ENCODE measurements at regions not wholly inside any gene's neighbourhood (a gene's known extent, or its start where the extent isn't known, plus 50 kb on each side); places are given as distances from the start of the nearest gene placed in this dataset.
"Not testable (repeated sequence)": the region's sequence is repeated elsewhere in the genome, so short reads cannot be mapped to it uniquely, and the experiment has no call there.

DNA sequence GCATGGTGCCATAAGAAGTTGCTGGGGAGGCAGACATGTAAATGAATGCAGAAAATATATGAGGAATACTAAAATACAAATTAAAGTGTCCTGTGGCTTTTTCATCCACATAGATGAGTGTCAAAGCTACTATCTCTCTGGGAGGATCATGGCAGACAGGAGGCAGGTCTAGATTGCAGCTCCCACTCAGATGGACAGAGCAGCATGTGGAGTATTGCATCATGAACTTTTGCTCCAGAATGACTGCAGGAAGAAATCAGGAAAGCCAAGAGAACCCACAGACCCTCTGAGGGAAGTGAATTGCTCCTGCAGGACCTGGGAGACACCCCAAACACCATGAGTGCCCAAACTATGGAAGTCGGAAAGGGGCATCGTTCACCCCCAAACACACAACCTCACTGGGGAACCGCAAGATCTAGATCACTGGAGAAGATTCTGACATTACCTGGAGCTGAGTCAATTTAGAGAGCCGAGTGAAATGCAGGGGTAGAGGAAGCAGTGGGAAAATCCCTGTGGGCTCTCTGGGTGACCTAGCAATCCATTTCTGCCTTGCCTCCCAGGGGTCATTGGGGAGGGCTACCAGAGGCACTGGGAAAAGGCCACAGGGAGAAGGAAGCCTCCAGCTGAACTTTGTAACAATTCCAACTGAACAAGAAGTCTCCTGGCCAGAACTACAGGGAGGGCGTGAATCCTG, 61.0 kb upstream of the PRSS3 start:
- DNase-seq (ENCODE audit: low read depth, low spot score) = not testable (repeated sequence)

DNA sequence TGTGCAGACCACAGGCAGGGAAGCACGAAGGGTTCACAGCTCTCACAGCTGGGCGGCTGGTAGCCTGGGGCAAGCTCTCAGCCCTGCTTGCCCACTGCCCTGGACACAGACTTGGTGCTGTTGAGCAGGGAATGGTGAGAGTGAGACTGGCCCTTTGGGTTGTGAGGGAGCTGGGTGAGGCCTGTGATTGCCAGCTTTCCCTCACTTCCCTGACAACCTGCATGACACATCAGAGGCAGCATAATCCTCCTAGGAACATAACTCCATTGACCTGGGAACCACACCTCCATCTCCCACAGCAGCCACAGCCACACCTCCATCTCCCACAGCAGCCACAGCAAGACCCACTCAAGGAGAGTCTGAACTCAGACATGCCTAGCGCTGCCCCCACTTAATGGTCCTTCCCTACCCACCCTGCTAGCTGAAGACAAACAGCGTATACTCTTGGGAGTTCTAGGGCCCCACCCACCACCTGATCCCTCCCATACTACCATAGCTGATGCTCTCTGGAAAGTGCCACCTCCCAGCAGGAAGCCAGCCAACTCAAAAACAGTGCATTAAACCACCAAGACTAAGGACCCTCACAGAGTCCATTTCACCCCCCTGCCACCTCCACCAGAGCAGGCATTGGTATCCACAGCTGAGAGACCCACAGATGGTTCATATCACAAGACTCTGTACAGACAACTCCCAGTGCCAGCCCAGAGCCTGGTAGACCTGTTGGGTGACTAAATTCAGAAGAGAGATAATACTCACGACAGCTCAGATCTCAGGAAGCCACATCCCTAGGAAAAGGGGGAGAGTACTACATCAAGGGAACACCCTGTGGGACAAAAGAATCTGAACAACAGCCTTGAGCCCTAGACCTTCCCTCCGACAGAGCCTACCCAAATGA, 60.2 kb upstream of the PRSS3 start:
- H3K27ac ChIP-seq = peak overlapping the region; percentile 72
- not testable (repeated sequence) for DNase-seq (ENCODE audit: low read depth, low spot score)

More for the DNA sequence above, 61.0 kb upstream of the PRSS3 start:
- peak overlapping the region; percentile 72 for H3K27ac ChIP-seq

DNA sequence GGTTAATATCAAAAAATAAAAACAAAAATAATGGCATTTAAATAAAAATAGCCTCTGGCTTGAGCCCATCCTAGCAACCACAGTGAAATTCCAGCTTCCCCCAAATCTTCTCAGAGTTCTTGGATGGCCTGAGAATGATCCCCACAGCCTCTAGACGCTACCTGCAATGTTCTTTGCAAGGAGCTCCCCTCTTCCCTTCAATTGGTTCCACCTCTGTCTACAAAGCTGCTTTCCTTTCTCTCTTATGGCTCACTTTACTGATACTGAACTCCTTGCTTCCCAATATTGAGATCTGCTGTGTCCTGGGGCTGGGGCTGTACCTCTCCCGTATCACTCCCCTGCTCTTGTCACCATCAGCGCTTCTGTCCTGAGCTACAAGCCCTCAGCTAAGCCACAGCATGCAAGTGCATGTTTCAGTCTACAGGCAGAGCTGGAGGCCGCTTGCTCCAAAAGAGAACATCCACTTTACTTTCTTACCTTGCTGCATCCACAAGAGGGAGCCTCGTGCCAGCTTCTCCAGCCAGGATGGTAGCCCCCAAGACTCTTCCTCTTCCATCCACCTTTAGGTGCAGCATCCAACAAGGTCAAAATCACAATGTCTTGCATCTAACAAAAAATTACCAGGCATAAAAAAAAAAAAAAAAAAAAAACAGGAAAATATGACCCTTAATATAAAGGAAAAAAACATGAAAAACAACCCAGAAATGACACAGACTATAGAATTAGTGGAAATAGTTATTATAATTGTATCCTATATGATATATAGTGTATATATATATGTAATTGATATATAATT, 57.4 kb upstream of the PRSS3 start:
- peak overlapping the region; percentile 19 for H3K27ac ChIP-seq
- peak; percentile 16 for DNase-seq (ENCODE audit: low read depth, low spot score)

DNA sequence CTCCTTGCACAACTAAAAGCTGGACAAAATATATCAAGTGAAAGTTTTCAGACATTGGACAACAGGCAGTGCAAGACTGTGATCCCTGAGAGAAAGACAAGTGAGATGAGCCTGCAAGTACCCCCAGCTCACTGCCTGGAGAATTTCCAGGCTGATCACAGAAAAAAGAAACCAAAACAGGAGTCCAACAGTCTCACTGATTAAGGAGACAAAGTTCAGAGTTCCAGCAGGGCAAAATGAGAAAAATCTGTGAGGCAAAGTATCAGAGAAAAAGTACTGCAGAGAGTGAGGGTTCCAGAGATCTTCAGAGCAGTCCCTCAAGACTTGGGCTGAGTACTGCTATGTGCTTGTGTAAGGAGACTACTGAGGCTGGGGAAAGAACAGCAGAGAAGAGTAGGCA, 56.0 kb upstream of the PRSS3 start:
- no peak overlapping the region for H3K27ac ChIP-seq
- no peak for DNase-seq (ENCODE audit: low read depth, low spot score)

DNA sequence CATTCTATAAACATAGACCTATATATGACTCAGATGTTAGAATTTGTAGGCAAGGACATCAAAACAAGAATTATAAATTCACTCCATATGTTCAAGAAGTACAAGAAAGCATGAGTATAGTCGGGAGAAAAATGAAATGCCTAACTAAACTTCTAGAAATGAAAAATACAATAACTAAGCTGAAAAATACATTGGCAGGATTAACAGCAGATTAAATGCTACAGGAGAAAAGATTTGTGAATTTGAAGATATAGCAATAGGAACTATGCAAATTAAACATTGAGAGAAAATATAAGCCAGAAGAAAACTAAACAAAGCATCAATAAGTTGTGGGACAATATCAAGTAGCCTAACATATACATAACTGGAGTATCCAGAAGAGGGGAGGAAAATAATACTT, 55.3 kb upstream of the PRSS3 start:
- DNase-seq (ENCODE audit: low read depth, low spot score) = no peak
- H3K27ac ChIP-seq = no peak overlapping the region

DNA sequence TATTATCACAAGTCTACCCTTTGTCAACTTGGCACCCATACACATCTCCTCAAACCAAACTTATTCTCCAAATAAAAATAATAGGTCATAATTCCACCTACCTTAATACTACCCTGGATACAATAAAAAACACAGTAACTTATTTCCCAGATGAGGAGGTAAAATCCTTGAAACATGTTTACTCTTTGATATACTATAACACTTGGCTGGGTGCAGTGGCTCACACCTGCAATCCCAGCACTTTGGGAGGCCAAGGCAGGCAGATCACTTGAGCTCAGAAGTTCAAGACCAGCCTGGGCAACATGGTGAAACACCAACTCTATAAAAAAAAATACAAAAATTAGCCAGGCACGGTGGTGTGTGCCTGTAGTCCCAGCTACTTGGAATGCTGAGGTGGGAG, 54.4 kb upstream of the PRSS3 start:
- not testable (repeated sequence) for DNase-seq (ENCODE audit: low read depth, low spot score); H3K27ac ChIP-seq

DNA sequence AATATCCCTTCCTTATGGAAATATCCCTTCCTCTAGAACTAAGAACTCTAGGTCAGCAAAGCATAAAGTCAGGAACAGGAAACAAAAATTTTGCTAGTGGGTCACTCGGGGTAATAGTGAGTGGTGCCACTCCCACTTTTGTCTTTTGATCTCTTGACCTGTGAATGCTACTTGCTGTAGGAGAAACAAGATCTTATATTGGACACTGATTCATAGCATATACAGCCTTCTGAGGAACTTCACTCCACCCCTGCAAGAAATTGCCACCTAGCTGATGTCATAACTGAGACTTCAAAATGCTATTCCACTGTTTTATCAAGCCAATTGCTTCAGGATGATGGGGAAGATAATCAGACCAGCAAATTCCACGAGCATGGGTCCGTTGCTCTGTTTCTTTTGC, 53.3 kb upstream of the PRSS3 start:
- H3K27ac ChIP-seq = peak overlapping the region; percentile 32
- no peak for DNase-seq (ENCODE audit: low read depth, low spot score)

DNA sequence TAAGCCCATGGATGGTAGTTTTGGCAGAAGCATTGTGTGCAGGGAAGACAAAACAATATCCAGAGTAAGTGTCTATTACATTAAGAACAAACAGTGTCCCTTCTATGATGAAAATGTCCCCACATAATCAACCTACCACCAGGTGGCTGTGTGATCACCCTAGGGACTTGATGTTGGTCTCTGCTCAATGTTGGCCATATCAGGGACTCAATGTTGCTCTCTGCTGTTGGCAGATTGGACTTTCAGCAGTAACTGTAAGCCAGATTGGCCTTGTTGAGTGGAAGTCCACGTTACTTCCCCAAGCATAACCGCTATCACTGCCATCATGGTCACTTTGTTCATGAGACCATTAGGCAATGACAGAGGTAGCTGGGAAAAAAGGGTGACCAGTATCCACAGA, 52.8 kb upstream of the PRSS3 start:
- peak overlapping the region; percentile 32 for H3K27ac ChIP-seq
- DNase-seq (ENCODE audit: low read depth, low spot score) = no peak

All from epithelial cell of prostate (primary cell).